Tibial nerve (tissue), 4 donors: ENCODE measurements at regions not wholly inside any gene's neighbourhood (a gene's known extent, or its start where the extent isn't known, plus 50 kb on each side); places are given as distances from the start of the nearest gene placed in this dataset.
"Not testable (repeated sequence)": the region's sequence is repeated elsewhere in the genome, so short reads cannot be mapped to it uniquely, and the experiment has no call there.

Experiments used
- DNase-seq, 2 donors: peaks; one replicate each; pipeline ENCODE4 v3.0.0-alpha.2; 2019; ENCODE audit warnings: low spot score in 2 of 2
- H3K27ac ChIP-seq, 4 donors: fragments of 200-600 bp; sonication (generic) in 3 of 4; one replicate each; pipeline ENCODE4 v1.5.1; 2017 to 2019; ENCODE audit warnings: mild to moderate bottlenecking in 1 of 4
- H3K27me3 ChIP-seq, 2 donors: fragments of 200-600 bp; sonication (generic) in 1 of 2; one replicate each; pipeline versions ENCODE4 v1.5.1 to v1.6.0; 2017 to 2019
- H3K36me3 ChIP-seq, 3 donors: fragments of 200-600 bp; sonication (generic); one replicate each; pipeline ENCODE4 v1.5.1; 2018 to 2019
- H3K4me1 ChIP-seq, 4 donors: fragments of 200-600 bp; sonication (generic) in 3 of 4; one replicate each; pipeline ENCODE4 v1.5.1; 2017 to 2019
- H3K4me3 ChIP-seq, 4 donors: fragments of 200-600 bp; sonication (generic) in 3 of 4; one replicate each; pipeline ENCODE4 v1.5.1; 2017 to 2019; ENCODE audit warnings: mild to moderate bottlenecking in 1 of 4, moderate library complexity in 1 of 4
- H3K9me3 ChIP-seq, 4 donors: fragments of 200-600 bp; sonication (generic) in 3 of 4; one replicate each; pipeline ENCODE4 v1.5.1; 2017 to 2019
- CTCF ChIP-seq, 5 experiments: fragments of 200-600 bp in 3 of 5; fragments of 450-650 bp in 2 of 5; sonication (generic) in 3 of 5; IDR thresholded peaks; one replicate each; pipeline ENCODE4 v1.5.1; 2016 to 2019; ENCODE audit warnings: antibody characterized with exemption in 5 of 5, mild to moderate bottlenecking in 3 of 5, moderate library complexity in 2 of 5
- EP300 ChIP-seq, 2 donors: sonication (generic); formaldehyde crosslinking; IDR thresholded peaks; one replicate each; pipeline ENCODE4 v1.6.1; 2017; ENCODE audit warnings: antibody characterized with exemption in 2 of 2, mild to moderate bottlenecking in 1 of 2
- POLR2A ChIP-seq, 2 donors: fragments of 450-650 bp; IDR thresholded peaks; one replicate each; pipeline ENCODE4 v1.6.1; 2017; ENCODE audit warnings: antibody characterized with exemption in 2 of 2, mild to moderate bottlenecking in 2 of 2, moderate library complexity in 2 of 2
- WGBS, 2 donors: methylation state at CpG; one replicate each; pipeline ENCODE4 v1.1.5; 2018; 5-methylcytosine and 5-hydroxymethylcytosine counted together

GRCh38 chr5:25444697-25445096 is 799.9 kb upstream of the CDH10 start:
- H3K9me3 ChIP-seq: no peaks in the 10 kb centered on the region
- TF ChIP-seq POLR2A (IDR thresholded peaks at IDR 0.05) (no peak), CTCF (IDR thresholded peaks at IDR 0.05) (no peak), EP300 (IDR thresholded peaks at IDR 0.05) (no peak)
- H3K4me1 ChIP-seq: no peaks in the 10 kb centered on the region
- H3K4me3 ChIP-seq: no peak overlapping the region
- 68 to 80% methylated on average over 2 of the region's 2 CpGs for WGBS, 2 donors
- H3K27me3 ChIP-seq: no peaks in the 10 kb centered on the region
- H3K36me3 ChIP-seq: no peaks in the 10 kb centered on the region
- no peak overlapping the region for H3K27ac ChIP-seq
- no peak for DNase-seq

- WGBS, 2 donors: 67 to 70% methylated on average over 4 of the region's 4 CpGs
- Histone ChIP-seq H3K9me3 (no peaks in the 10 kb centered on the region), H3K27ac (no peak overlapping the region), H3K27me3 (no peaks in the 10 kb centered on the region), H3K4me3 (no peak overlapping the region), H3K36me3 (no peaks in the 10 kb centered on the region), H3K4me1 (no peaks in the 10 kb centered on the region)
- DNase-seq: no peak
- TF ChIP-seq POLR2A (IDR thresholded peaks at IDR 0.05) (no peak), CTCF (IDR thresholded peaks at IDR 0.05) (no peak)
Measured at GRCh38 chr5:25441810-25442209, 797.0 kb upstream of the CDH10 start.

- no peak overlapping the region for H3K4me3 ChIP-seq
- no peaks in the 10 kb centered on the region for H3K9me3 ChIP-seq
- H3K27ac ChIP-seq: no peak overlapping the region
- no peak for TF ChIP-seq EP300 (IDR thresholded peaks at IDR 0.05)
- no peak for TF ChIP-seq POLR2A (IDR thresholded peaks at IDR 0.05)
- TF ChIP-seq CTCF (IDR thresholded peaks at IDR 0.05): no peak
- H3K4me1 ChIP-seq: no peaks in the 10 kb centered on the region
- H3K27me3 ChIP-seq: no peaks in the 10 kb centered on the region
- no peak for DNase-seq
- no peaks in the 10 kb centered on the region for H3K36me3 ChIP-seq
- 77 to 80% methylated on average over 5 of the region's 5 CpGs for WGBS, 2 donors
Measured at GRCh38 chr5:25439025-25439424, 794.2 kb upstream of the CDH10 start.

GRCh38 chr5:25438375-25438774 is 793.6 kb upstream of the CDH10 start:
- H3K9me3 ChIP-seq, H3K4me3 ChIP-seq, H3K36me3 ChIP-seq, DNase-seq, H3K27me3 ChIP-seq, H3K27ac ChIP-seq, H3K4me1 ChIP-seq: not testable (repeated sequence)
- 92 to 95% methylated on average over 6 of the region's 6 CpGs for WGBS, 2 donors

- H3K36me3 ChIP-seq: no peaks in the 10 kb centered on the region
Measured at GRCh38 chr5:25436452-25436851, 791.7 kb upstream of the CDH10 start.

More at GRCh38 chr5:25436452-25436851, 791.7 kb upstream of the CDH10 start:
- no peak for TF ChIP-seq CTCF (IDR thresholded peaks at IDR 0.05)
- no peak for TF ChIP-seq POLR2A (IDR thresholded peaks at IDR 0.05)
- no peak for TF ChIP-seq EP300 (IDR thresholded peaks at IDR 0.05)
- 90 to 94% methylated on average over 3 of the region's 3 CpGs for WGBS, 2 donors
- Histone ChIP-seq H3K4me3 (no peak overlapping the region), H3K27me3 (no peaks in the 10 kb centered on the region), H3K9me3 (no peaks in the 10 kb centered on the region), H3K27ac (no peak overlapping the region), H3K4me1 (no peaks in the 10 kb centered on the region)
- no peak for DNase-seq
